HEK293 (cell line): ENCODE measurements at regions not wholly inside any gene's neighbourhood (a gene's known extent, or its start where the extent isn't known, plus 50 kb on each side); places are given as distances from the start of the nearest gene placed in this dataset.

Experiments used
- CTCF ChIA-PET: fragments of 350-600 bp; formaldehyde crosslinking; extraction: SDS; loops from one replicate; lab custom pipeline; 2021; ENCODE audit warnings: antibody characterized with exemption; lab: Yijun Ruan, JAX
- POLR2A ChIA-PET: fragments of 300-600 bp; formaldehyde crosslinking; extraction: SDS; loops from one replicate; lab custom pipeline; 2020; ENCODE audit warnings: antibody characterized with exemption, inconsistent platforms; lab: Yijun Ruan, JAX
- H3K27ac ChIP-seq: fragments of 200-500 bp; sonication (Bioruptor generic); 2 replicates; pipeline ENCODE4 v1.5.1; 2014; ENCODE audit warnings: low read depth, low read length, control low read depth, inconsistent platforms; ENCODE audit errors: extremely low read depth
- H3K36me3 ChIP-seq, 2 experiments: fragments of 200-500 bp in 1 of 2; sonication (Bioruptor generic) in 1 of 2; 1 replicate in 1 of 2; 2 replicates in 1 of 2; pipeline ENCODE4 v1.5.1; 2014 to 2017; ENCODE audit warnings: inconsistent platforms in 2 of 2, low read length in 2 of 2; ENCODE audit not compliant: control insufficient read depth in 2 of 2, insufficient read depth in 1 of 2
- H3K4me1 ChIP-seq: fragments of 200-500 bp; sonication (Bioruptor generic); 2 replicates; pipeline ENCODE4 v1.5.1; 2014; ENCODE audit warnings: mild to moderate bottlenecking, low read length, inconsistent platforms; ENCODE audit not compliant: control insufficient read depth, insufficient read depth
- H3K4me3 ChIP-seq: 2 replicates; pipeline ENCODE4 v1.5.1; 2011; ENCODE audit warnings: low read depth, mild to moderate bottlenecking, control low read depth, low read length, moderate library complexity
- H3K9me3 ChIP-seq: fragments of 200-500 bp; sonication (Bioruptor generic); 2 replicates; pipeline ENCODE4 v1.5.1; 2014; ENCODE audit warnings: low read depth, low read length, inconsistent platforms; ENCODE audit not compliant: control insufficient read depth, insufficient read depth
- EGR2 ChIP-seq: fragments of 450-650 bp; formaldehyde crosslinking; IDR thresholded peaks from 2 replicates; pipeline ENCODE4 v1.5.1; 2016; ENCODE audit warnings: low read depth, missing biosample characterization, missing genetic modification characterization
- HIC1 ChIP-seq: fragments of 450-650 bp; formaldehyde crosslinking; IDR thresholded peaks from 2 replicates; pipeline ENCODE4 v1.5.1; 2016; ENCODE audit warnings: missing biosample characterization, missing genetic modification characterization
- HOXD13 ChIP-seq: sonication (generic); formaldehyde crosslinking; IDR thresholded peaks from 2 replicates; pipeline ENCODE4 v1.8.0; 2022; ENCODE audit warnings: missing genetic modification reagents, borderline replicate concordance
- INSM2 ChIP-seq: fragments of 450-650 bp; formaldehyde crosslinking; IDR thresholded peaks from 2 replicates; pipeline ENCODE4 v1.5.1; 2016; ENCODE audit warnings: missing biosample characterization, missing genetic modification characterization
- KLF10 ChIP-seq: fragments of 450-650 bp; IDR thresholded peaks from 2 replicates; pipeline ENCODE4 v1.5.1; 2018; ENCODE audit warnings: missing biosample characterization, mild to moderate bottlenecking, missing genetic modification characterization
- KLF17 ChIP-seq: fragments of 450-650 bp; formaldehyde crosslinking; IDR thresholded peaks from 2 replicates; pipeline ENCODE4 v1.5.1; 2016; ENCODE audit warnings: missing biosample characterization, missing genetic modification characterization
- MYNN ChIP-seq: fragments of 450-650 bp; formaldehyde crosslinking; IDR thresholded peaks from 2 replicates; pipeline ENCODE4 v1.5.1; 2016; ENCODE audit warnings: missing biosample characterization, missing genetic modification characterization, borderline replicate concordance
- PRDM2 ChIP-seq: fragments of 450-650 bp; formaldehyde crosslinking; IDR thresholded peaks from 2 replicates; pipeline ENCODE4 v1.5.1; 2016; ENCODE audit warnings: missing biosample characterization, missing genetic modification characterization, borderline replicate concordance
- SP7 ChIP-seq: fragments of 450-650 bp; formaldehyde crosslinking; IDR thresholded peaks from 2 replicates; pipeline ENCODE4 v1.5.1; 2016; ENCODE audit warnings: missing biosample characterization, missing genetic modification characterization
- TSHZ1 ChIP-seq: fragments of 450-650 bp; formaldehyde crosslinking; IDR thresholded peaks from 2 replicates; pipeline ENCODE4 v1.5.1; 2016; ENCODE audit warnings: missing biosample characterization, missing genetic modification characterization, borderline replicate concordance
- ZBTB17 ChIP-seq: fragments of 450-650 bp; formaldehyde crosslinking; IDR thresholded peaks from 2 replicates; pipeline ENCODE4 v1.5.1; 2016; ENCODE audit warnings: missing biosample characterization, missing genetic modification characterization
- ZBTB7A ChIP-seq: fragments of 450-650 bp; formaldehyde crosslinking; IDR thresholded peaks from 2 replicates; pipeline ENCODE4 v1.5.1; 2016; ENCODE audit warnings: low read depth, missing biosample characterization, missing genetic modification characterization
- ZFP69B ChIP-seq: fragments of 450-650 bp; formaldehyde crosslinking; IDR thresholded peaks from 2 replicates; pipeline ENCODE4 v1.5.1; 2016; ENCODE audit warnings: missing biosample characterization, missing genetic modification characterization
- ZNF114 ChIP-seq: fragments of 450-650 bp; formaldehyde crosslinking; IDR thresholded peaks from 2 replicates; pipeline ENCODE4 v1.5.0; 2017; ENCODE audit warnings: missing biosample characterization, missing genetic modification characterization
- ZNF184 ChIP-seq: fragments of 450-650 bp; IDR thresholded peaks from 2 replicates; pipeline ENCODE4 v1.5.1; 2018; ENCODE audit warnings: missing biosample characterization, mild to moderate bottlenecking, missing genetic modification characterization
- ZNF214 ChIP-seq: fragments of 450-650 bp; formaldehyde crosslinking; IDR thresholded peaks from 2 replicates; pipeline ENCODE4 v1.5.1; 2017; ENCODE audit warnings: missing biosample characterization, mild to moderate bottlenecking, missing genetic modification characterization, borderline replicate concordance
- ZNF302 ChIP-seq: fragments of 450-650 bp; formaldehyde crosslinking; IDR thresholded peaks from 2 replicates; pipeline ENCODE4 v1.5.1; 2016; ENCODE audit warnings: missing biosample characterization, missing genetic modification characterization, low read depth
- ZNF473 ChIP-seq: fragments of 450-650 bp; formaldehyde crosslinking; IDR thresholded peaks from 2 replicates; pipeline ENCODE4 v1.5.1; 2017; ENCODE audit warnings: missing biosample characterization, missing genetic modification characterization
- ZNF580 ChIP-seq: fragments of 450-650 bp; formaldehyde crosslinking; IDR thresholded peaks from 2 replicates; pipeline ENCODE4 v1.5.1; 2016; ENCODE audit warnings: missing biosample characterization, missing genetic modification characterization
- ZNF596 ChIP-seq: fragments of 450-650 bp; IDR thresholded peaks from 2 replicates; pipeline ENCODE4 v1.5.0; 2018; ENCODE audit warnings: missing biosample characterization, mild to moderate bottlenecking, missing genetic modification characterization, moderate library complexity
- ZNF704 ChIP-seq: fragments of 450-650 bp; formaldehyde crosslinking; IDR thresholded peaks from 2 replicates; pipeline ENCODE4 v1.5.1; 2016; ENCODE audit warnings: missing biosample characterization, missing genetic modification characterization
- ZNF785 ChIP-seq: fragments of 450-650 bp; formaldehyde crosslinking; IDR thresholded peaks from 2 replicates; pipeline ENCODE4 v1.5.1; 2016; ENCODE audit warnings: missing biosample characterization, missing genetic modification characterization

GRCh38 chr6:141580131-141580530 is 552.6 kb upstream of the GJE1 start (continued):
- TF ChIP-seq PRDM2 (no peak), ZNF785 (tag by site-specific recombination) (no peak), MYNN (tag by site-specific recombination) (no peak), KLF10 (tag by site-specific recombination) (no peak), ZNF704 (tag by site-specific recombination) (no peak), TSHZ1 (no peak), SP7 (no peak)
- TF ChIP-seq, all 188 proteins: peak for 0

- Histone ChIP-seq H3K36me3 (no peaks in the 10 kb centered on the region), H3K27ac (no peak overlapping the region), H3K4me3 (no peak overlapping the region), H3K4me1 (no peaks in the 10 kb centered on the region), H3K9me3 (no peaks in the 10 kb centered on the region)
- POLR2A ChIA-PET: no interaction called here
- CTCF ChIA-PET: interaction anchor here (0.7 kb wide), 1 partner anchor 535 kb away, joined by 3 read pairs; no protein-coding TSS in a partner anchor
- TF ChIP-seq ZNF114 (no peak), EGR2 (tag by site-specific recombination) (no peak), ZBTB17 (tag by site-specific recombination) (no peak), KLF17 (tag by site-specific recombination) (no peak), ZNF473 (no peak), ZFP69B (tag by site-specific recombination) (no peak), INSM2 (no peak), HIC1 (tag by site-specific recombination) (no peak), ZBTB7A (tag by site-specific recombination) (no peak), ZNF214 (tag by site-specific recombination) (no peak), ZNF580 (no peak), ZNF302 (no peak), ZNF596 (no peak), ZNF184 (tag by site-specific recombination) (no peak), HOXD13 (CRISPR knock-in tag) (no peak)
Measured at GRCh38 chr6:141576751-141577150, 556.0 kb upstream of the GJE1 start.
